BE2C (cell line): ENCODE measurements at regions not wholly inside any gene's neighbourhood (a gene's known extent, or its start where the extent isn't known, plus 50 kb on each side); places are given as distances from the start of the nearest gene placed in this dataset.

Experiments
- DNase-seq: peaks from one replicate; pipeline ENCODE4 v3.0.0-alpha.2; 2020
- H3K27me3 ChIP-seq: fragments of 250-450 bp; sonication (Bioruptor Pico); 2 replicates; pipeline ENCODE4 v1.5.1; 2020; ENCODE audit warnings: mild to moderate bottlenecking
- H3K36me3 ChIP-seq: fragments of 250-450 bp; sonication (Bioruptor Pico); 2 replicates; pipeline ENCODE4 v1.5.1; 2020; ENCODE audit warnings: mild to moderate bottlenecking
- H3K4me1 ChIP-seq: fragments of 250-450 bp; sonication (Bioruptor Pico); 2 replicates; pipeline ENCODE4 v1.5.1; 2020
- H3K4me3 ChIP-seq: 2 replicates; pipeline ENCODE4 v1.5.1; 2011; ENCODE audit warnings: low read depth, low read length
- H3K9me3 ChIP-seq: fragments of 250-450 bp; sonication (Bioruptor Pico); 2 replicates; pipeline ENCODE4 v1.5.1; 2020
- CTCF ChIP-seq: IDR thresholded peaks from 2 replicates; pipeline ENCODE4 v1.5.1; 2012; ENCODE audit warnings: mild to moderate bottlenecking, low read depth, low read length

DNA sequence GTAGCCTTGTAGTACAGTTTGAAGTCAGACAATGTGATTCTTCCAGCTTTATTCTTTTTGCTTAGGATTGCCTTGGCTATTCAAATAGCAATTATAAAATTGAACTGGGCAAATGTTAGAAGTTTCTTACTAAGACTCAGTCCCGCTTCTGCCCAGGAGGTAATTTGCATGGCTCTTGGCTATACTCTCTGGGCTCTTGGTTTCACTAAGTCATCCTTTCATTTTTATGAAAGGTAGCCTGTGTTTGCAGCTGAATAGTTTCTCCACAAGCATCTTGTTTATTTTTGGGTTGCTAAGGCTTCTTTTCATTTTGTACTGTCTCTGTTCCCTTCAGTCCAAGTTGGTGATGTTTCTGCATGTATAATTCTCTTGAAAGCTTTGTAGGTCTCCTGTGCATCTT is 340.6 kb downstream of the SH2D4B start:
- no peak for TF ChIP-seq CTCF
- no peaks in the 10 kb centered on the region for H3K9me3 ChIP-seq
- no peak overlapping the region for H3K4me3 ChIP-seq
- H3K27me3 ChIP-seq, result no peaks in the 10 kb centered on the region
- H3K36me3 ChIP-seq, result no peaks in the 10 kb centered on the region
- no peak for DNase-seq
- H3K4me1 ChIP-seq, result no peaks in the 10 kb centered on the region

DNA sequence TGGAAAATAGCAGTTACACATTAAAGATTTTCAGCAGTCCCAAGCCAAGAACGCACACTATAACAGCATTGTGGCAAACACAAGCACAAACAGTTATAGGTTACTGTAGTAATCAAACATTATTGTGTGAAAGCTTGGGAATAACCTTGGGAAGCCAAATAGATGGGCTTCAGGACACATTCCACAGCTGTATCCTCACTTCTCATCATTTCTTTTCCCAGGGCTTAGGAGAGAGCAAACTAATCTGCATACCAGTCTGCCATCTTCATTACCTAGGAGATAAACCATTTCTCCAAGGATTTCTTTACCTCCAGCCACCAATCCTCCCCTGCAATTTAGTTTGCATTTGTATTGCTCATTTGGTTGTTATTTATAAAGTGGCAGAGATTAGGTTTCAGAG is 352.4 kb downstream of the SH2D4B start:
- no peak for DNase-seq
- H3K4me1 ChIP-seq, result no peaks in the 10 kb centered on the region
- no peaks in the 10 kb centered on the region for H3K9me3 ChIP-seq
- H3K4me3 ChIP-seq, result no peak overlapping the region
- H3K36me3 ChIP-seq, result no peaks in the 10 kb centered on the region
- H3K27me3 ChIP-seq, result no peaks in the 10 kb centered on the region
- no peak for TF ChIP-seq CTCF

DNA sequence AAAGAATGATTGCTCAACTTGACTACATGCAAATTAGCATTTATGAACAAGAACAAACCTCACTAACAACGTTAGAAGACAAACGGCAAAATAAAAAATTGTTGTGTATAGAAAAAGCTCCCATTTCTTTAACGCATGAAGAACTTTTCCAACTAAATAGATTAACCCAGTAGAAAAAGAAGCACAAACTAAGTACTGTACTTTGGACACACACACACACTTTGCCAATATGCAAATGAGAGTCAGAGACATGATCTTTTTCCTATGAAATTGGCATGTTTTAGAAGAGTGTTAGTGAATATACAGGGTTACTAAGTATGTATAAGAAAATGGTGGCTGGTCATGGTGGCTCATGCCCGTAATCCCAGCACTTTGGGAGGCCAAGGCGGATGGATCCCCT is 355.6 kb downstream of the SH2D4B start:
- no peak for TF ChIP-seq CTCF
- Histone ChIP-seq H3K9me3 (no peaks in the 10 kb centered on the region), H3K36me3 (no peaks in the 10 kb centered on the region), H3K4me1 (no peaks in the 10 kb centered on the region), H3K27me3 (no peaks in the 10 kb centered on the region), H3K4me3 (no peak overlapping the region)
- no peak for DNase-seq

- no peaks in the 10 kb centered on the region for H3K4me1 ChIP-seq
- no peaks in the 10 kb centered on the region for H3K9me3 ChIP-seq
- no peaks in the 10 kb centered on the region for H3K27me3 ChIP-seq
- DNase-seq, result no peak
- no peak overlapping the region for H3K4me3 ChIP-seq
- no peaks in the 10 kb centered on the region for H3K36me3 ChIP-seq
- no peak for TF ChIP-seq CTCF
These were observed 356.6 kb downstream of the SH2D4B start for GRCh38 chr10:80894311-80894791.

- TF ChIP-seq CTCF, result no peak
- no peaks in the 10 kb centered on the region for H3K36me3 ChIP-seq
- H3K4me1 ChIP-seq, result no peaks in the 10 kb centered on the region
- H3K9me3 ChIP-seq, result no peaks in the 10 kb centered on the region
- no peaks in the 10 kb centered on the region for H3K27me3 ChIP-seq
- DNase-seq, result no peak
- H3K4me3 ChIP-seq, result no peak overlapping the region
These were observed 357.2 kb downstream of the SH2D4B start for GRCh38 chr10:80894797-80895467.

DNA sequence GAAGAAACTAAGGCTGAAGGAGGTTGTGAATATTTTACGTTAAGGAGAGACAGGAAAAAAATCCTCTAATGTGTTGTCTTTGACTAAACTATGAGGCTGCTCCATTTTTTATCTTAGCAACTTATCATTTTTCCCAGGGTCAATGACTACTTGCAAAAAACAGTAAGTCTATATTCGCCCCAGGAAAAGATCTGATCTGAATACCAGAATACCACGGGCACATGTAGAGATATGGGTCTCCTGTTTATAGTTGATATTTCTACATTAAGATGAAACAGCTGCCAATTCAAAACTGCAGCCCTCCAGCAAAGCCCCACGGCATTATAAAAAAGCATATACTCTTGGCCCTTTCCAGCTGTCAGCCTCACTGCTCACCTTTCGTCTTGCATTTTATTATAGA is 358.4 kb downstream of the SH2D4B start:
- no peaks in the 10 kb centered on the region for H3K36me3 ChIP-seq
- no peak for DNase-seq
- no peaks in the 10 kb centered on the region for H3K9me3 ChIP-seq
- TF ChIP-seq CTCF, result no peak
- no peak overlapping the region for H3K4me3 ChIP-seq
- H3K4me1 ChIP-seq, result no peaks in the 10 kb centered on the region
- H3K27me3 ChIP-seq, result no peaks in the 10 kb centered on the region
